ENCODE measurements at regions not wholly inside any gene's neighbourhood (a gene's known extent, or its start where the extent isn't known, plus 50 kb on each side); places are given as distances from the start of the nearest gene placed in this dataset.

- no peak for DNase-seq
These were observed 107.5 kb upstream of the NR2F2 start for GRCh38 chr15:96222981-96223380.

DNA sequence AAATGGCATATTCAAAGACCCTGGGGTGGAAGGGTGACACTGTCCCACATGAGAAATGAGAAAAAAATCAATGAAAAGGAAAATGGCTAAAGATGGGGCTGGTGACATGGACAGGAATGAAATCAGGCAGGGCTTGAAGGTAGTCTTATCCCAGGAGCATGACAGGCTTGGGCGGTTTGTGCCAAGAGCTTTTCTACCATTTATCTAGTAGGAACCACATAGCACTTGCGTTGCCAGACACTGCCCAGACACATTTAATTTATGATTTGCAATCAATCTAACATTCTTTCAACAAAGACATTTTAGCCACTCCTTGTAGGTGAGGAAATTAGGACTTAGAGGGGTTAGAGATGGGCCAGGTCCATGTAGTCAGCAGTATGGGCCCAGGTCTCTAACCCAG is 106.6 kb upstream of the NR2F2 start:
- DNase-seq: no peak

DNA sequence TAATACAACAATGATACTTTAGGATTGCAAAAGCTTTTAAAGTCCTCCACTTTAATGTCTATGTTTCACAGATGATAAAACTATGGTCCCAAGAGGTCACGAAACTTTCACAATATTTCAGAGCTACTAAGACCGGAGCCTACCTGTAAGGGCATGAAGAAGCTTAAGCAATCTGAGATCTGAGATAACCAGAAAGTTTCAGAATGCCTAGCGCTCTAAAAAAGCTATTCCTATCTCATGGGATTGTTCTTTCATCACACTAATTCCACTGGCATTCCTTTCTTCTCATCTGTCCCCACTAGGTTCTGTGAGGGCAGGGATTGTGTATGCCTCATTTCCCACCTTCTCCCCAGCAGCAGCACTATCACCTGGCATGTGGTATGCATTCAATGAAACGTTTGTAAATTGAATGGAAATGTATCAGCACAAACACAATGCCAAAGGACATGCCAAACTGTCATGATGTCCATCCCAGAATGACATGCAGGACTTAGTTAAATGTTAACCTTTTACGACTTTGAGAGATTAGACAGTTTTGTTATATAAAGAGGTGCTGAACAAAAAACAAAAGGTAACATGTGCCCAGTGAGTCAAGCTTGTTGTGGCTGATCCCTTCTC is 104.7 kb upstream of the NR2F2 start:
- DNase-seq: no peak

DNA sequence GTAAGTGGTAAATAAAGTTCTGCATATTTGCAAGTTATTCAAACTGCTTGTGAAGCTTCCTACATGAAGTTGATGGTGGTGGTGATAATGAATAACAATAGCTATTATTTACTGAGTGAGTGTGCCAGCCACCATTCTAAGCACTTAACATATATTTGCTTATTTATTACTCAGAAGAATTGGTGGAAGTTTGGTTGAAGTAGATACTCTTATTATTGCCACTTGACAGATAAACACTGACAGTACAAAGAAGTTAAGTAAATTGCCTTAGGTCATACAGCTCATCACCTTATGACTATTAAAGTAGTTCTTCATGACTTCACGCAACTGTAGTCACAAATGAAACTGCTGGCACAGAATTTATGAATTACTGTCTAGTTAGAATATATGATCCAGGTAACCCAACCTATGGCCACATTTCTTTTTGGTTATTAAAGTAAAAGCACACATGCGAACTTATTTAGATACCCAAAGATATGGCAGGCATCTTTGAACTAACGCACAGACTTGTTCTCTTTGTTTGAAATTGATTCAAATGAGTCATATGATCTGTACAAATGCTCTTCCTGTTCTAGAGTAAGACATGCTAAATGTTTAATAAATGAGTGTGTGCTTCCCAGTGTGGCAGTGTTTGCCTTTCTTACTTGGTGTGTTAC is 99.8 kb upstream of the NR2F2 start:
- no peak for DNase-seq

DNA sequence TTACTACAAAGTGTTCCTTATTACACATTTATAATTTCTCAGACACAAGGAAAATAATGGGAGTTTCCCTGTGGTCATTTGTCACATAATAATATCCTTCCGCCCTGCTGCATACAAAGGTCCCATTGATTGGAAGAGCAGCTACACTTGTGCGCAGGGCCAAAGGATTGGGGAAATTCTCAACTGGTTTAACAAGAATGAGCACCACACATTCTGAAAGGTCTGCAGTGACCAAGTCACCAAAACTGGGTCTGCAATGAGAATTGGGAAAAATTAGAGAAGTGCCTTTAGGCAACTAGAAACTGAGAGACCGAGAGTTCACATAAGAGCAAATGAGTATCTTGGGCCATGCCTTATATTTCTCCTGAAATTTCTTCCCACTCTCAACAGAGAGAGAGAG is 98.2 kb upstream of the NR2F2 start:
- no peak for DNase-seq

- no peak for DNase-seq
These were observed 96.2 kb upstream of the NR2F2 start for GRCh38 chr15:96234109-96234892.

- no peak for DNase-seq
These were observed 93.5 kb upstream of the NR2F2 start for GRCh38 chr15:96237002-96237401.

GRCh38 chr15:96242761-96243160 is 87.7 kb upstream of the NR2F2 start:
- no peak for DNase-seq

DNA sequence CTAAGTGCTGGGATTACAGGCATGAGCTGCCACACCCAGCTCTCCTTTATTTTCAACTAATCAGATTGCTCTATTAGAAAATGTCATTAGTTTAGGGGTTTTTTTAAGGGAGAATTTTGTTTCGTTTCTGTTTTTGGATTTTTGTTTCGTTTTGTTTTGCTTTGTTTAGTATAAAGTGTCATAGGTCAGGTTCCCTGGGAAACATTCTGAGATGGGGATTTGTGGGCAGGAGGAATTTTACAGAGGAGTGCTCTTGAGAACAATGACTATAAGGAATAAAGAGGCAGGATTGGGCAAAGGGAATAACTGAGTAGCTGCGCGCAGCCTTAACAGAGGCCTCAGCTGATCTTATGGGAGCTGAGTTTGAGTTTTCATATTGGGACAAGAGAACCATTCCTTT is 86.8 kb upstream of the NR2F2 start:
- DNase-seq: no peak

GRCh38 chr15:96245252-96245651 is 85.2 kb upstream of the NR2F2 start:
- no peak for DNase-seq

DNA sequence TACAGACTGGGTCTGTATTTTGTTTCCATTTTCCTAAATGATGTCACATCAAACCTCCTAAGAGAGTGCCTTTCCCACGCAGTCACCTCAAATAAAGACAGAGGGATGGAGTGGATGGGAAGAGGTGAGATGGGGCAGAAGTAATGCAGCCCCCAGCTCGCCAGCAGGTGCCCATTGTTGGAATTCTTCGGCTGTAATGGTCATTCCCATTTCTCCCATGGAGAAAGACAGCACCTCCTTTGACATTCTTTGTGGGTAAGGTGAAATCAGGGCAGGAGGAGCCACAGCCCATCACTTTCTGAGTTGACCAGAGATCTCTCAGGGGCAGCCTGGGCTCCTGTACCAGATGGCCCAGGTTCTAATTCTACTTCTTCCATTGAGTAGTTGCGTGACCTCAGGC is 84.4 kb upstream of the NR2F2 start:
- DNase-seq: no peak

GRCh38 chr15:96247621-96248305 is 82.7 kb upstream of the NR2F2 start:
- no peak for DNase-seq

- no peak for DNase-seq
These were observed 78.4 kb upstream of the NR2F2 start for GRCh38 chr15:96252148-96252547.

- no peak for DNase-seq
These were observed 77.3 kb upstream of the NR2F2 start for GRCh38 chr15:96253006-96253747.

- no peak for DNase-seq
These were observed 76.3 kb upstream of the NR2F2 start for GRCh38 chr15:96254173-96254572.

DNA sequence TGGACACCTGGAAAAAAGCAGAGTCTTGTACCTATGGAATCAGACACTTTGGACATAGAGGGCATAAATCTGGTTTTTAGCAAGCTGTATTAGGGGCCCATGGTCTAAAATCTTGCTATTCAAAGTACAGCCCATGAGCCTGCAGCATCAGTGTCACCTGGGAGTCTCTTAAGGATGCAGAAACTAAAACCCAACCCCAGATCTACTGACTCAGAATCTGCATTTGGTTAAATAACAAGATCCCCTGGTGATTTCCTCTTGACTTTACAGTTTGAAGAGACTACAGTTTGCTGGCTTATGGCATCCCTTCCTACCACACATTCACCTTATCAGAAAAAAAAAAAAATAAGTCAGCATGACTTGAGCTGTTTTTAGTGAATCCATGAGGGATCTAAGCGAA is 74.9 kb upstream of the NR2F2 start:
- DNase-seq: no peak

DNA sequence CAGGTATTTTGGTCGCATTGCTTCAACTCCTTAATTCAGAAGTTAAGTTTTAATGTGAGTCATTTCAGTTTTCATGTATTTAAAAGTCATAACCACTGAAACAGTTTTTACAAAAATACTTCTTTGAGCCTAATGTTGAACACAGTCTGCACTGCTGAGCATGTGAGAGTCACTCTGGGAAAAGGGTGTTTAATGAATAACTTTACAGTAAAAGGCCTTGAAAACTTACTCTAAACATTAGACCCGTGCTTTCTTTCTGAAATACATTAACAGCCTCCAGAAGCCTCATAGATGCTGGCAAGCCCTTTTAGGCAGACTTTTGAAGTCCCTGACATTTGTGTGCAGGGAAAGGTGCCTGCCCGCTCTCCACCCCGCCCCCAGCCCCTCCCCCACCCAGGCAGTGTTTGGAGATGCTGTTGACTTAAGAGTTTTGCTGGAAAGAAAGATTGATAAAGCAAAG is 68.9 kb upstream of the NR2F2 start:
- no peak for DNase-seq

- DNase-seq: no peak
These were observed 68.4 kb upstream of the NR2F2 start for GRCh38 chr15:96262097-96262496.

DNA sequence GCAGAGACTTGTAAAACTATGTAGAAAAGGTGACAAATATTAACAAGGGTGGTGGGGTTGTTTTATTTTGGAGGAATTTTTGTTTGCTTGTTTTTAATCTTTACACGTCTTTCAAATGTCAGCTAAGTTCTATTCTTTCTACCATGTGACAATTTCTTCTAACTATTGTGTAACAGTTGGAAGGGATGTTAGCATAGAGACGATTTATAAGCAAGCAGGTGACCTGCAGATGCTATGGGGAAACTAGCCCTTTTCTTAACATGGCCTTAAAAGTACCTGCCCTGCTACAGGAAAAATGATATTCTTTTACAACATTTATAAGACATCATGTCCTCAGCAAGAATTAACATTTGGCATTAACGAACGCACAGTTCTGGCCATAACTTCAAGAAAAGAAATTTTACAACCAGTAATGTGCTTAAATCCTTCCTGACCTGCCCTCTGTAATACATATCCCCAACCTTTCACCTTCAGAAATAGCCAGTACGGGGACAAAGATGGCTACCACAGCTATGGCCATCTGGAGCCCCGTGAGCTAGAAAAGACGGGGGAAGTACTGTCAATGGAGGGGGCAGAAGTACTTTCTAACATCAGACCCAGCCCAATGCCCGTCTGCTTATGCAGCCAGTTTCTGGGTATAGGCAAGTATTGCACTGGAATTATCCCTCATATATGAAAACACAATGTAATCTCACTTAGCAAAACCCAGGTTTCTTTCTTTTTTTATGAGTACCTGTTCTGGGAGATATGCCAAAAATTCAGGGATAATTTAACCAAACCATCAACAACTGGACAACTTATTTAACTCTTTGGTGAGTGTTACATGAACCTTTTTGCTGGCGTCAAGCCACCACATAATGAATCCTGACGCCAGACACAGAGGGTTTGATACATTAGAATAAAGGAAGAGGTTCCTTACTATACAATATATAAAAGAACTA is 67.7 kb upstream of the NR2F2 start:
- no peak for DNase-seq

GRCh38 chr15:96264351-96264798 is 66.1 kb upstream of the NR2F2 start:
- no peak for DNase-seq

GRCh38 chr15:96264801-96265515 is 65.5 kb upstream of the NR2F2 start:
- no peak for DNase-seq
